ENCODE measurements at regions not wholly inside any gene's neighbourhood (a gene's known extent, or its start where the extent isn't known, plus 50 kb on each side); places are given as distances from the start of the nearest gene placed in this dataset.

GRCh38 chr16:87180069-87180468 is 137.1 kb downstream of the C16orf95 start:
- TF ChIP-seq GATA1 (IDR thresholded peaks at IDR 0.05; ENCODE audit: low read depth, low read length) (no peak), POLR2A (IDR thresholded peaks at IDR 0.05; ENCODE audit: low read length) (no peak)
- DNase-seq: no peak

GRCh38 chr16:87182759-87183158 is 134.4 kb downstream of the C16orf95 start:
- no peak for TF ChIP-seq POLR2A (IDR thresholded peaks at IDR 0.05; ENCODE audit: low read length)
- no peak for TF ChIP-seq GATA1 (IDR thresholded peaks at IDR 0.05; ENCODE audit: low read depth, low read length)
- no peak for DNase-seq

GRCh38 chr16:87183647-87184046 is 133.5 kb downstream of the C16orf95 start:
- TF ChIP-seq POLR2A (IDR thresholded peaks at IDR 0.05; ENCODE audit: low read length) (no peak), GATA1 (IDR thresholded peaks at IDR 0.05; ENCODE audit: low read depth, low read length) (no peak)
- DNase-seq: no peak

- TF ChIP-seq POLR2A (IDR thresholded peaks at IDR 0.05; ENCODE audit: low read length) (no peak), GATA1 (IDR thresholded peaks at IDR 0.05; ENCODE audit: low read depth, low read length) (no peak)
- no peak for DNase-seq
Measured at GRCh38 chr16:87185308-87185707, 131.9 kb downstream of the C16orf95 start.

- no peak for TF ChIP-seq GATA1 (IDR thresholded peaks at IDR 0.05; ENCODE audit: low read depth, low read length)
- TF ChIP-seq POLR2A (IDR thresholded peaks at IDR 0.05; ENCODE audit: low read length): no peak
- DNase-seq: no peak
Measured at GRCh38 chr16:87185983-87186382, 131.2 kb downstream of the C16orf95 start.

- no peak for DNase-seq
- TF ChIP-seq GATA1 (IDR thresholded peaks at IDR 0.05; ENCODE audit: low read depth, low read length): no peak
- TF ChIP-seq POLR2A (IDR thresholded peaks at IDR 0.05; ENCODE audit: low read length): no peak
Measured at GRCh38 chr16:87186446-87186845, 130.7 kb downstream of the C16orf95 start.

GRCh38 chr16:87186876-87187533 is 130.2 kb downstream of the C16orf95 start:
- TF ChIP-seq POLR2A (IDR thresholded peaks at IDR 0.05; ENCODE audit: low read length): no peak
- no peak for TF ChIP-seq GATA1 (IDR thresholded peaks at IDR 0.05; ENCODE audit: low read depth, low read length)
- DNase-seq: no peak

- TF ChIP-seq POLR2A (IDR thresholded peaks at IDR 0.05; ENCODE audit: low read length) (no peak), GATA1 (IDR thresholded peaks at IDR 0.05; ENCODE audit: low read depth, low read length) (no peak)
Measured at GRCh38 chr16:87188104-87188503, 129.1 kb downstream of the C16orf95 start.

GRCh38 chr16:87189426-87189825 is 127.8 kb downstream of the C16orf95 start:
- TF ChIP-seq GATA1 (IDR thresholded peaks at IDR 0.05; ENCODE audit: low read depth, low read length) (no peak), POLR2A (IDR thresholded peaks at IDR 0.05; ENCODE audit: low read length) (no peak)
- DNase-seq: no peak

More at GRCh38 chr16:87188104-87188503, 129.1 kb downstream of the C16orf95 start:
- DNase-seq: no peak

GRCh38 chr16:87190288-87191230 is 126.6 kb downstream of the C16orf95 start:
- no peak for DNase-seq
- TF ChIP-seq GATA1 (IDR thresholded peaks at IDR 0.05; ENCODE audit: low read depth, low read length) (no peak), POLR2A (IDR thresholded peaks at IDR 0.05; ENCODE audit: low read length) (no peak)

- no peak for TF ChIP-seq GATA1 (IDR thresholded peaks at IDR 0.05; ENCODE audit: low read depth, low read length)
- TF ChIP-seq POLR2A (IDR thresholded peaks at IDR 0.05; ENCODE audit: low read length): no peak
- DNase-seq: no peak
Measured at GRCh38 chr16:87192452-87193073, 124.6 kb downstream of the C16orf95 start.

- TF ChIP-seq POLR2A (IDR thresholded peaks at IDR 0.05; ENCODE audit: low read length) (no peak), GATA1 (IDR thresholded peaks at IDR 0.05; ENCODE audit: low read depth, low read length) (no peak)
- DNase-seq: no peak
Measured at GRCh38 chr16:87194172-87194571, 123.0 kb downstream of the C16orf95 start.

- TF ChIP-seq GATA1 (IDR thresholded peaks at IDR 0.05; ENCODE audit: low read depth, low read length): no peak
- no peak for TF ChIP-seq POLR2A (IDR thresholded peaks at IDR 0.05; ENCODE audit: low read length)
- DNase-seq: no peak
Measured at GRCh38 chr16:87195161-87195560, 122.0 kb downstream of the C16orf95 start.

- DNase-seq: no peak
- TF ChIP-seq GATA1 (IDR thresholded peaks at IDR 0.05; ENCODE audit: low read depth, low read length): no peak
- TF ChIP-seq POLR2A (IDR thresholded peaks at IDR 0.05; ENCODE audit: low read length): no peak
Measured at GRCh38 chr16:87196231-87196630, 121.0 kb downstream of the C16orf95 start.

All from erythroblast (primary cell).